ENCODE measurements at regions not wholly inside any gene's neighbourhood (a gene's known extent, or its start where the extent isn't known, plus 50 kb on each side); places are given as distances from the start of the nearest gene placed in this dataset.

- no peak for TF ChIP-seq CTCF (IDR thresholded peaks at IDR 0.05)
- no peak for TF ChIP-seq POLR2A (IDR thresholded peaks at IDR 0.05)
These were observed 428.6 kb downstream of the AACS start for GRCh38 chr12:125493704-125494308.

Data from adrenal gland (tissue), 5 donors.